GM10266 (cell line): ENCODE measurements at regions not wholly inside any gene's neighbourhood (a gene's known extent, or its start where the extent isn't known, plus 50 kb on each side); places are given as distances from the start of the nearest gene placed in this dataset.

Experiments used
- DNase-seq: peaks from one replicate; pipeline ENCODE4 v3.0.0; 2012; ENCODE audit errors: extremely low spot score
- TF ChIP-seq, protein P1 (sequence below): IDR thresholded peaks from 2 replicates; pipeline ENCODE4 v1.5.1; 2012; ENCODE audit warnings: mild to moderate bottlenecking, low read depth; ENCODE audit not compliant: control insufficient read depth, insufficient read depth; ENCODE audit errors: missing control alignments

DNA sequence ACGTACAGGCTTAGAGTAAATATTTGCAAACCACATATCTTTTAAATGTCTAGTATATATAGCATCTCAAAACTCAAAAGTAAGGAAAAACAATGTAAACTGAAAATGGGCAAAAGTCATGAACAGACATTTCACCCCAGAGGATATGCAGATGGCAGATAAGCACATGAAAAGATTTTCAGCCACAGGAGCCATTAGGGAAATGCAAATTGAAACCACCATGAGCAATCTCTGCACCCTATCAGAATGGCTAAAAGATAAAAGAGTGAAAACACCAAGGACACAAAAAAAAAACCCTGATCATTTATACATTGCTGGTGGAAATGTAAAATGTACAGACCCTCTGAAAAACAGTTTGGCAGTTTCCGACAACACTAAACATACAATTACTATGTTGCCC, 292.7 kb downstream of the ZNF516 start:
- TF ChIP-seq, protein P1, sequence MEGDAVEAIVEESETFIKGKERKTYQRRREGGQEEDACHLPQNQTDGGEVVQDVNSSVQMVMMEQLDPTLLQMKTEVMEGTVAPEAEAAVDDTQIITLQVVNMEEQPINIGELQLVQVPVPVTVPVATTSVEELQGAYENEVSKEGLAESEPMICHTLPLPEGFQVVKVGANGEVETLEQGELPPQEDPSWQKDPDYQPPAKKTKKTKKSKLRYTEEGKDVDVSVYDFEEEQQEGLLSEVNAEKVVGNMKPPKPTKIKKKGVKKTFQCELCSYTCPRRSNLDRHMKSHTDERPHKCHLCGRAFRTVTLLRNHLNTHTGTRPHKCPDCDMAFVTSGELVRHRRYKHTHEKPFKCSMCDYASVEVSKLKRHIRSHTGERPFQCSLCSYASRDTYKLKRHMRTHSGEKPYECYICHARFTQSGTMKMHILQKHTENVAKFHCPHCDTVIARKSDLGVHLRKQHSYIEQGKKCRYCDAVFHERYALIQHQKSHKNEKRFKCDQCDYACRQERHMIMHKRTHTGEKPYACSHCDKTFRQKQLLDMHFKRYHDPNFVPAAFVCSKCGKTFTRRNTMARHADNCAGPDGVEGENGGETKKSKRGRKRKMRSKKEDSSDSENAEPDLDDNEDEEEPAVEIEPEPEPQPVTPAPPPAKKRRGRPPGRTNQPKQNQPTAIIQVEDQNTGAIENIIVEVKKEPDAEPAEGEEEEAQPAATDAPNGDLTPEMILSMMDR: no peak
- no peak for DNase-seq

DNA sequence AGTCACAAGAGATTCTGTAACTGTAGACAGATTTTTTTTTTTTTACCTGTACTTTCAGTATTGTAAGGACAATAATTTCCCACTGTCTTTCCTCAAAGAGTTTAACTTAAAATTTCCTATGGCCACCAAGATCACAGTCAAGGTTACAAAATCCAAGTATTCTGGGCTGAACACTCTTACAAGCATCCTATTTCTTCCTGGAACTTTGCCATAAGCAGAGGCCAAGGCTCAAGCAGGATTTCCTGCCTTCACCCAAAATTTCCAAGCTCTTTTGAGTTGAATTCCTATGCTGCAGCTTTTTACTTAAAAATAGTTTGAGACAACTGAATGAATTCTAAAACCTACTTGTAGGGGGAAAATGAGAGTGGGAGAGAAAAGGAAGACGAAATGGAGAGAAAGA, 299.4 kb downstream of the ZNF516 start:
- DNase-seq: no peak
- TF ChIP-seq, protein P1: no peak

DNA sequence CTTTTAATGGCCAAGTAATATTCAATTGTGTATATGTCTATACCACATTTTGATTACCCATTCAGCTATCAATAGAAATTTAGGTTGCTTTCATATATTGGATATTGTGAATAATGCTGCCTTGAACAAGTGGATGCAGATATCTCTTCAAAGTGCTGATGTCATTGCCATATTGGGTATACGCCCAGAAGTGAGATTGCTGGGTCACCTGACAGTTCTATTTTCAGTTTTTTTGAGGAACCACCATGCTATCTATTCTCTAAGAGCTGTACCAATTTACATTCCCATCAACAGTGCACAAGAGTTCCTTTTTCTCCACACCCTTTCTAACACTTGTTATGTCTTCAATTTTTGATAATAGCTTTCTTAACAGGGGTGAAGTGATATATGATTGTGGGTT, 306.9 kb downstream of the ZNF516 start:
- TF ChIP-seq, protein P1: no peak
- no peak for DNase-seq

DNA sequence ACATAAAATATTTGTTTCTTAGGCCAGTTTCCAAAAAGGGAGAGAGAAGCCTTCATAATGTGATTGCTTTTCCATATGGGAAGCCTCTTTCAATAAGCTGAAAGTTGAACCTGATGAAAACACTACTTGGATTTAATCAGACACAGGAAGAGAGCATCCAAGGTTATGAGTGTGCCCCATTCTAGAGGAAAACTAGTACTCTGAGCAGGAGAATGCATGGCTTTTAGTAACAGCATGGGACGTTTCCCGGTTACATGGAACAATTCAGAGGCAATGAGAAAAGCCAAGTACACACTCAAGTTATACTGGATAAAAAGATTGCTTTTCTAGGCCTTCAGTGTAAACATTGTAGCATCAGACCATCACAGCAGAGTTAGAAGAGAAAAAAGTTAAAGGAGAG, 315.8 kb downstream of the ZNF516 start:
- TF ChIP-seq, protein P1: no peak
- no peak for DNase-seq

DNA sequence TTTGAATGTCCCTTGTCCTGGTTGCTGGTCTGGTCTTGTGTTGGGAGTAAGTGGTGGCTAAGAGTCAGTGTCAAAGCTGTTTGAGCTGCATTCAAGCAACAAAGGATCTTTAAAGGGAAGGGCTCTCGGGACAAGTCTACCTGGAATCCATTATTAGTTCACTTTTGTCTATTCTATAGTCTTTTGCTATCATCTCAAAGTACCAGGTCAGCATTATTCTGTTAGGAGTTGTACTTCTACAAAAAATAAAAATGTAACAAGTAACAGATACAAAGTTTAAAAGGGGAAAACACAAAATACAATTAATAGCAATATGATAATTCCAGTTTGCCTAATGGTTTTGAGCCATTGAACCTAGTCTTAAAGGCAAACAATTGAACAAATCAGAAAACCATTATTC, 317.9 kb downstream of the ZNF516 start:
- no peak for DNase-seq
- TF ChIP-seq, protein P1: no peak

DNA sequence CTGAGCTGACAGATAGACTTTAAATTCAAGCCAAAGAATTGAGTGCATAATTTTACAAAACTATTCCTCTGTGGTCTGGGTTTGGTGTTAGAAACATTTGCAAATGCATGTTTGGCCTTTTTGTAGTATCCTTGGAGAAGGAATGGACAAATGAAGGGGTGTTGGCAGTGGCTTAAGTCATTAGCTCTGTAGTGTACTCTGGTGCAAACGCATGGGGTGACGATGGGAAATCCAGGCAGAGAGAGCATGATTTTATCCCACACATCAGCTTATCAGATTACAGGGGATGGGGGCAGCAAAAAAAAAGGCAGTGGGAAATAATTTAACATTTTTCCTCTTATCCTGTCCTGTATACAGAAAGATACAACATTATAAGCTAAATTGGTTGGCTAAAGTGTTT, 320.6 kb downstream of the ZNF516 start:
- no peak for DNase-seq
- TF ChIP-seq, protein P1: no peak

DNA sequence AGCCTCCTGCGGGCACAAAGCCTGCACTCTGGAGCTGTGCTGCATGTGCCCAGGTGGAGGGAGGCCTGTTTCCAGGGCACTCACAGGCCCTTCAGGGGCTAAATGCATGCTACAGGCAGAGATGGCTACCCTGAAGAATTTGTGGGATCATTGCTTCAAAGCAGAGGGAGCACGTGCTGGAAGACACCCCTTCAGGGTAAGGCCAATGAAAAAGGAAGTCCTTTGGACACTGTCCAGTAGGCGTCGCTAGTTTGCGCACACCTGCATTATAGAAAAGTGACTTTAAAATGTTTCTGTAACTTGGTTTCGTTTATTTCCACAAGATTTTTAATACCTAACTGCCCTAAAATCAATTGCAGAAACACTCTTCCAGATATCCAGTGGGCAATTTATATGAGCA, 325.3 kb downstream of the ZNF516 start:
- TF ChIP-seq, protein P1: no peak
- no peak for DNase-seq
